H9 (cell line): ENCODE measurements at regions not wholly inside any gene's neighbourhood (a gene's known extent, or its start where the extent isn't known, plus 50 kb on each side); places are given as distances from the start of the nearest gene placed in this dataset.

ENCODE experiments used
- DNase-seq: peaks from one replicate; pipeline ENCODE4 v3.0.0-alpha.2; 2017
- H2AFZ ChIP-seq: one replicate; pipeline ENCODE4 v1.6.1; 2013; ENCODE audit warnings: mild to moderate bottlenecking, low read length, control low read depth, moderate library complexity
- H2AK5ac ChIP-seq: 2 replicates; pipeline ENCODE4 v1.6.1; 2013; ENCODE audit warnings: low read length, control low read depth, mixed read lengths; ENCODE audit not compliant: insufficient read length
- H2BK120ac ChIP-seq: one replicate; pipeline ENCODE4 v1.6.1; 2013; ENCODE audit warnings: low read depth, mild to moderate bottlenecking, low read length, control low read depth, inconsistent platforms; ENCODE audit not compliant: poor library complexity, severe bottlenecking
- H2BK12ac ChIP-seq: 2 replicates; pipeline ENCODE4 v1.6.1; 2013; ENCODE audit warnings: low read length, control low read depth, mixed read lengths, low read depth; ENCODE audit not compliant: insufficient read length
- H2BK15ac ChIP-seq: 2 replicates; pipeline ENCODE4 v1.6.1; 2013; ENCODE audit warnings: low read depth, low read length, control low read depth
- H2BK20ac ChIP-seq: one replicate; pipeline ENCODE4 v1.6.1; 2013; ENCODE audit warnings: low read depth, mild to moderate bottlenecking, low read length, control low read depth, inconsistent platforms; ENCODE audit not compliant: poor library complexity, severe bottlenecking
- H2BK5ac ChIP-seq: 2 replicates; pipeline ENCODE4 v1.6.1; 2013; ENCODE audit warnings: low read length, control low read depth, mixed read lengths; ENCODE audit not compliant: insufficient read length
- H3K14ac ChIP-seq: 2 replicates; pipeline ENCODE4 v1.6.1; 2013; ENCODE audit warnings: low read length, control low read depth; ENCODE audit not compliant: insufficient read depth
- H3K18ac ChIP-seq: 2 replicates; pipeline ENCODE4 v1.6.1; 2013; ENCODE audit warnings: low read depth, mild to moderate bottlenecking, mixed read lengths, low read length, control low read depth; ENCODE audit not compliant: insufficient read length
- H3K23ac ChIP-seq: 2 replicates; pipeline ENCODE4 v1.6.1; 2013; ENCODE audit warnings: low read length, control low read depth, mixed read lengths, low read depth; ENCODE audit not compliant: insufficient read length
- H3K23me2 ChIP-seq: 2 replicates; pipeline ENCODE4 v1.6.1; 2013; ENCODE audit warnings: low read depth, mild to moderate bottlenecking, mixed read lengths, low read length, control low read depth; ENCODE audit not compliant: insufficient read length, poor library complexity, severe bottlenecking
- H3K27ac ChIP-seq: 2 replicates; pipeline ENCODE4 v1.5.1; 2013; ENCODE audit warnings: low read length, control low read depth, mixed read lengths, low read depth; ENCODE audit not compliant: insufficient read length
- H3K27me3 ChIP-seq: 2 replicates; pipeline ENCODE4 v1.6.1; 2013; ENCODE audit warnings: low read length, control low read depth, inconsistent platforms; ENCODE audit not compliant: insufficient read depth
- H3K4ac ChIP-seq: 2 replicates; pipeline ENCODE4 v1.6.1; 2013; ENCODE audit warnings: low read depth, mild to moderate bottlenecking, control low read depth, inconsistent platforms, low read length, moderate library complexity
- H3K4me1 ChIP-seq: 2 replicates; pipeline ENCODE4 v1.6.1; 2013; ENCODE audit warnings: low read length, control low read depth, inconsistent platforms; ENCODE audit not compliant: insufficient read depth
- H3K4me2 ChIP-seq: 2 replicates; pipeline ENCODE4 v1.6.1; 2013; ENCODE audit warnings: low read length, control low read depth, mixed read lengths; ENCODE audit not compliant: insufficient read length, insufficient read depth
- H3K56ac ChIP-seq: 2 replicates; pipeline ENCODE4 v1.6.1; 2013; ENCODE audit warnings: low read depth, mild to moderate bottlenecking, mixed read lengths, low read length, control low read depth; ENCODE audit not compliant: insufficient read length
- H3K79me1 ChIP-seq: 2 replicates; pipeline ENCODE4 v1.6.1; 2013; ENCODE audit warnings: low read depth, mild to moderate bottlenecking, moderate library complexity, low read length, control low read depth, inconsistent platforms; ENCODE audit not compliant: insufficient read depth, poor library complexity, severe bottlenecking
- H3K79me2 ChIP-seq: 2 replicates; pipeline ENCODE4 v1.6.1; 2013; ENCODE audit warnings: low read length, control low read depth, inconsistent platforms; ENCODE audit not compliant: insufficient read depth
- H3K9ac ChIP-seq: 2 replicates; pipeline ENCODE4 v1.6.1; 2013; ENCODE audit warnings: low read length, control low read depth, mixed read lengths; ENCODE audit not compliant: insufficient read length; ENCODE audit errors: extremely low read depth
- H3K9me3 ChIP-seq: one replicate; pipeline ENCODE4 v1.6.1; 2013; ENCODE audit warnings: low read depth, low read length, inconsistent platforms; ENCODE audit not compliant: control insufficient read depth
- H3T11ph ChIP-seq: one replicate; pipeline ENCODE4 v1.6.1; 2013; ENCODE audit warnings: mild to moderate bottlenecking, low read length, control low read depth, inconsistent platforms
- H4K20me1 ChIP-seq: one replicate; pipeline ENCODE4 v1.6.1; 2013; ENCODE audit not compliant: control insufficient read depth, insufficient read length, insufficient read depth
- H4K5ac ChIP-seq: 2 replicates; pipeline ENCODE4 v1.6.1; 2013; ENCODE audit warnings: low read depth, mild to moderate bottlenecking, mixed read lengths, low read length, control low read depth; ENCODE audit not compliant: insufficient read length
- H4K8ac ChIP-seq: replicated peaks from 2 replicates; pipeline ENCODE4 v1.6.1; 2013; ENCODE audit warnings: low read length, control low read depth, mixed read lengths, low read depth; ENCODE audit not compliant: insufficient read length
- H4K91ac ChIP-seq: 2 replicates; pipeline ENCODE4 v1.6.1; 2013; ENCODE audit warnings: low read depth, mild to moderate bottlenecking, moderate library complexity, mixed read lengths, low read length, control low read depth; ENCODE audit not compliant: insufficient read length
- H3K27ac Mint-ChIP-seq, 3 experiments: 2 replicates in 2 of 3; 3 replicates in 1 of 3; pipeline ENCODE4 v1.8.0; 2020 to 2021; ENCODE audit warnings: mixed read lengths in 3 of 3, mild to moderate bottlenecking in 1 of 3, moderate library complexity in 1 of 3
- H3K27me3 Mint-ChIP-seq: 2 replicates; pipeline ENCODE4 v1.8.0; 2021; ENCODE audit warnings: low read depth, mild to moderate bottlenecking, moderate library complexity, mixed read lengths
- H3K36me3 Mint-ChIP-seq, 3 experiments: 2 replicates in 2 of 3; 3 replicates in 1 of 3; pipeline ENCODE4 v1.8.0; 2020 to 2021; ENCODE audit warnings: low read depth in 3 of 3, mixed read lengths in 3 of 3; ENCODE audit not compliant: insufficient read depth in 1 of 3
- H3K4me1 Mint-ChIP-seq, 2 experiments: 2 replicates each; pipeline ENCODE4 v1.8.0; 2020; ENCODE audit warnings: mixed read lengths in 2 of 2
- H3K4me3 Mint-ChIP-seq, 2 experiments: 2 replicates in 1 of 2; 3 replicates in 1 of 2; pipeline ENCODE4 v1.8.0; 2020 to 2021; ENCODE audit warnings: mild to moderate bottlenecking in 2 of 2, mixed read lengths in 2 of 2, moderate library complexity in 1 of 2
- H3K9me3 Mint-ChIP-seq, 2 experiments: 2 replicates in 1 of 2; 3 replicates in 1 of 2; pipeline ENCODE4 v1.8.0; 2020; ENCODE audit warnings: mild to moderate bottlenecking in 2 of 2, mixed read lengths in 2 of 2, moderate library complexity in 1 of 2
- CTCF ChIP-seq: fragments of 200-600 bp; sonication (generic); conservative IDR thresholded peaks from 3 replicates; pipeline ENCODE4 v1.8.0; 2021; ENCODE audit warnings: antibody characterized with exemption, mild to moderate bottlenecking
- WGBS: extraction: QIAGEN DNeasy Blood & Tissue Kit; methylation state at CpG from one replicate; pipeline ENCODE4 v1.1.7; 2013; ENCODE audit warnings: missing lambda C conversion rate, low lambda C conversion rate, mixed read lengths; ENCODE audit not compliant: insufficient read length; ENCODE audit errors: extremely low coverage; 5-methylcytosine and 5-hydroxymethylcytosine counted together

GRCh38 chr11:116148056-116148455 lies 624.7 kb downstream of the BUD13 start:
- Histone ChIP-seq H3K23me2 (no peaks in the 10 kb centered on the region), H4K91ac (no peak overlapping the region), H2BK5ac (no peak overlapping the region), H3K27ac (no peak overlapping the region), H3K9ac (no peak overlapping the region), H3K79me2 (no peaks in the 10 kb centered on the region), H3K4me2 (no peak overlapping the region), H3K18ac (no peak overlapping the region), H3T11ph (no peak overlapping the region), H3K27me3 (no peaks in the 10 kb centered on the region), H2BK120ac (no peak overlapping the region), H3K9me3 (no peaks in the 10 kb centered on the region), H4K20me1 (no peaks in the 10 kb centered on the region), H2AK5ac (no peak overlapping the region), H2BK12ac (no peak overlapping the region), H3K23ac (no peak overlapping the region), H3K14ac (no peak overlapping the region), H3K56ac (no peak overlapping the region), H3K79me1 (no peaks in the 10 kb centered on the region), H2BK20ac (no peak overlapping the region), H4K8ac (no peak overlapping the region), H3K4me1 (no peaks in the 10 kb centered on the region), H2BK15ac (no peak overlapping the region), H4K5ac (no peak overlapping the region), H2AFZ (no peak overlapping the region), H3K4ac (no peak overlapping the region)
- no CpG with 5 or more reads among the region's 10 CpGs for WGBS
- H3K9me3 Mint-ChIP-seq: peaks cover 3% of the 10 kb centered on the region in 2 experiments; a peak in 4 of 5 replicates
- H3K4me1 Mint-ChIP-seq: peaks cover 20 to 21% of the 10 kb centered on the region in 2 experiments
- H3K27me3 Mint-ChIP-seq: no peaks in the 10 kb centered on the region; the same call in none of the 2 replicates
- TF ChIP-seq CTCF: no peak
- no peak overlapping the region; a peak in 1 of 7 replicates for H3K27ac Mint-ChIP-seq
- peaks cover 0 to 1% (median 0%) of the 10 kb centered on the region in 3 experiments; a peak in 1 of 7 replicates for H3K36me3 Mint-ChIP-seq
- peak; percentile 54 for DNase-seq
- no peak overlapping the region for H3K4me3 Mint-ChIP-seq
